Breast epithelium (tissue), 4 donors: ENCODE measurements at regions not wholly inside any gene's neighbourhood (a gene's known extent, or its start where the extent isn't known, plus 50 kb on each side); places are given as distances from the start of the nearest gene placed in this dataset.

Source experiments
- DNase-seq, 2 donors: peaks; one replicate each; pipeline ENCODE4 v3.0.0-alpha.2; 2019; ENCODE audit warnings: low spot score in 2 of 2
- H3K27ac ChIP-seq, 2 donors: fragments of 200-600 bp; sonication (generic) in 1 of 2; one replicate each; pipeline ENCODE4 v1.5.1; 2016 to 2019; ENCODE audit warnings: mild to moderate bottlenecking in 1 of 2
- H3K27me3 ChIP-seq, 2 donors: fragments of 200-600 bp; sonication (generic) in 1 of 2; one replicate each; pipeline versions ENCODE4 v1.5.1 to v1.6.0; 2017 to 2019; ENCODE audit warnings: control low read depth in 1 of 2, mild to moderate bottlenecking in 1 of 2
- H3K36me3 ChIP-seq: fragments of 200-600 bp; one replicate; pipeline ENCODE4 v1.5.1; 2019
- H3K4me1 ChIP-seq, 2 donors: fragments of 200-600 bp; sonication (generic); one replicate each; pipeline ENCODE4 v1.5.1; 2016 to 2019; ENCODE audit warnings: control low read depth in 1 of 2
- H3K4me3 ChIP-seq, 3 donors: fragments of 200-600 bp; sonication (generic); 1 replicate in 2 of 3; 2 replicates in 1 of 3; pipeline ENCODE4 v1.5.1; 2016 to 2019; ENCODE audit warnings: mild to moderate bottlenecking in 3 of 3, moderate library complexity in 2 of 3
- H3K9me3 ChIP-seq, 2 donors: fragments of 200-600 bp; sonication (generic) in 1 of 2; one replicate each; pipeline ENCODE4 v1.5.1; 2016 to 2019; ENCODE audit warnings: control low read depth in 1 of 2
- CTCF ChIP-seq, 3 donors: fragments of 450-650 bp; IDR thresholded peaks; one replicate each; pipeline ENCODE4 v1.5.1; 2016 to 2017; ENCODE audit warnings: antibody characterized with exemption in 3 of 3, mild to moderate bottlenecking in 3 of 3, moderate library complexity in 3 of 3
- POLR2A ChIP-seq: fragments of 450-650 bp; IDR thresholded peaks from one replicate; pipeline ENCODE4 v1.6.1; 2016; ENCODE audit warnings: antibody characterized with exemption, mild to moderate bottlenecking, moderate library complexity
- POLR2AphosphoS5 ChIP-seq, 3 donors: sonication (generic); formaldehyde crosslinking; IDR thresholded peaks; one replicate each; pipeline ENCODE4 v1.6.1; 2017; ENCODE audit warnings: antibody characterized with exemption in 3 of 3
- intact Hi-C: fragments of 100-400 bp; cut with DNase I; formaldehyde crosslinking; loops from one replicate; pipeline ENCODE4 v1.15.1; 2023; ENCODE audit warnings: low total_unique reads

GRCh38 chr5:2696156-2696807 lies 55.2 kb downstream of the IRX2 start:
- Histone ChIP-seq H3K36me3 (no peaks in the 10 kb centered on the region), H3K9me3 (peaks cover 0 to 7% of the 10 kb centered on the region in 2 donors), H3K27ac (peak overlapping the region; percentile 71), H3K4me1 (no peaks in the 10 kb centered on the region), H3K4me3 (no peak overlapping the region), H3K27me3 (no peaks in the 10 kb centered on the region)
- intact Hi-C loops = no loop called here
- DNase-seq = no peak
- no peak for TF ChIP-seq CTCF (IDR thresholded peaks at IDR 0.05)

- Histone ChIP-seq H3K9me3 (peaks cover 0 to 7% of the 10 kb centered on the region in 2 donors), H3K27ac (peak overlapping the region; percentile 71 to 76), H3K4me3 (no peak overlapping the region), H3K4me1 (no peaks in the 10 kb centered on the region), H3K36me3 (no peaks in the 10 kb centered on the region), H3K27me3 (no peaks in the 10 kb centered on the region)
- intact Hi-C loops = no loop called here
- DNase-seq = peak in 1 of 2 donors; percentile 39
- TF ChIP-seq POLR2A (no peak), CTCF (IDR thresholded peaks at IDR 0.05) (no peak)
Observed at GRCh38 chr5:2695200-2695891, 56.1 kb downstream of the IRX2 start.

DNA sequence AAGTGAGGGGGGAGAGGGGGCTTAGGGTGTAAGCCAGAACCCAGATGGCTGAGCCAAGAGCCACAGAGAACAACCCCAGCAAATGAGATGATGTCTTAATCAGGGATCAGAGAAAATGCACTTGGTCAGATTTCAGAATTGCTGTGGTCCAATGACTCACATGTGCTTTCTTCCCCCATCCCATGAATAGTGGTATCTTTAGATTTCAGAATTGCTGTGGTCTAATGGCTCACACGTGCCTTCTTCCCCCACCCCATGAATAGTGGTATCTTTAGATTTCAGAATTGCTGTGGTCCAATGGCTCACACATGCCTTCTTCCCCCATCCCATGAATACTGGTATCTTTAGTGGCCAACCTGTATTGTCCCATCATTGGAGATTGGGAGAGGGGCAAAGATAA lies 59.9 kb downstream of the IRX2 start:
- intact Hi-C loops = no loop called here
- Histone ChIP-seq H3K4me1 (no peaks in the 10 kb centered on the region), H3K27me3 (no peaks in the 10 kb centered on the region), H3K9me3 (peaks cover 0 to 7% of the 10 kb centered on the region in 2 donors), H3K4me3 (no peak overlapping the region), H3K27ac (no peak overlapping the region), H3K36me3 (no peaks in the 10 kb centered on the region)
- DNase-seq = no peak
- TF ChIP-seq POLR2AphosphoS5 (IDR thresholded peaks at IDR 0.05) = no peak
- no peak for TF ChIP-seq CTCF (IDR thresholded peaks at IDR 0.05)
- no peak for TF ChIP-seq POLR2A

GRCh38 chr5:2690293-2690692 lies 61.2 kb downstream of the IRX2 start:
- no peak for DNase-seq
- no peak for TF ChIP-seq CTCF (IDR thresholded peaks at IDR 0.05)
- no peak for TF ChIP-seq POLR2AphosphoS5 (IDR thresholded peaks at IDR 0.05)
- TF ChIP-seq POLR2A = no peak
- no peak overlapping the region for H3K4me3 ChIP-seq
- no peaks in the 10 kb centered on the region for H3K36me3 ChIP-seq
- intact Hi-C loops = no loop called here
- peaks cover 0 to 7% of the 10 kb centered on the region in 2 donors for H3K9me3 ChIP-seq
- H3K4me1 ChIP-seq = no peaks in the 10 kb centered on the region
- no peaks in the 10 kb centered on the region for H3K27me3 ChIP-seq
- no peak overlapping the region for H3K27ac ChIP-seq

DNA sequence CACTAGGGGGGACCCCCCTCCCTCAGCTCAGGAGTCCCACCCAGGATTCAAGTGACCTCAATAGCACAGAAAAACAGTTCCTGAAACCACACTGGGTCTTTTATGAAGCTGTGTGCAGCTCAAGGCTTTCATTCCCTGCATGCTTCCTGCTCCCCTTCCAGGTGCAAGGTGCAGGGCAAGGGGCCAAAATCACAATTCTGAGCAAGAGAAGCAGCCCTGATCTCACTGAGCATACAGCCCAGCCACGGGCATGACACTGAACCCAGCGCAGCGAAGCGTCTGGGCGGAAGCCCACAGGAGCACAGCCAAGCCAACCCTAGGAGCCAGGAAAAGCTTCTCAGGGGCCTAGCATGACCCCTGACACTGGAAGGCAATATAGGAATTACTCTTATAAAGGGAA lies 62.9 kb downstream of the IRX2 start:
- TF ChIP-seq CTCF (IDR thresholded peaks at IDR 0.05) = no peak
- TF ChIP-seq POLR2AphosphoS5 (IDR thresholded peaks at IDR 0.05) = no peak
- no peak for TF ChIP-seq POLR2A
- H3K9me3 ChIP-seq = peaks cover 0 to 7% of the 10 kb centered on the region in 2 donors
- no peak overlapping the region for H3K27ac ChIP-seq
- H3K36me3 ChIP-seq = no peaks in the 10 kb centered on the region
- H3K27me3 ChIP-seq = no peaks in the 10 kb centered on the region
- H3K4me1 ChIP-seq = no peaks in the 10 kb centered on the region
- intact Hi-C loops = no loop called here
- H3K4me3 ChIP-seq = no peak overlapping the region
- no peak for DNase-seq
